Gastrocnemius medialis (tissue), 4 donors: ENCODE measurements at regions not wholly inside any gene's neighbourhood (a gene's known extent, or its start where the extent isn't known, plus 50 kb on each side); places are given as distances from the start of the nearest gene placed in this dataset.

Experiments
- ATAC-seq, 2 donors: fragments of 150-250 bp; one replicate each; pipeline ENCODE4 v1.9.1; 2016
- DNase-seq, 2 donors: peaks; one replicate each; pipeline ENCODE4 v3.0.0-alpha.2; 2019
- H3K27ac ChIP-seq, 4 donors: fragments of 200-600 bp; sonication (generic); 1 replicate in 1 of 4; 2 replicates in 3 of 4; pipeline ENCODE4 v1.5.1; 2016 to 2018; ENCODE audit warnings: mild to moderate bottlenecking in 2 of 4, moderate library complexity in 1 of 4
- H3K27me3 ChIP-seq, 3 donors: fragments of 200-600 bp; sonication (generic) in 2 of 3; 1 replicate in 1 of 3; 2 replicates in 2 of 3; pipeline versions ENCODE4 v1.5.1 to v1.6.0; 2016 to 2019; ENCODE audit warnings: mild to moderate bottlenecking in 1 of 3, moderate library complexity in 1 of 3
- H3K36me3 ChIP-seq, 2 donors: fragments of 200-600 bp; sonication (generic) in 1 of 2; one replicate each; pipeline ENCODE4 v1.5.1; 2017 to 2018
- H3K4me1 ChIP-seq, 2 donors: fragments of 200-600 bp; sonication (generic) in 1 of 2; one replicate each; pipeline ENCODE4 v1.5.1; 2016 to 2017; ENCODE audit warnings: mild to moderate bottlenecking in 2 of 2
- H3K4me3 ChIP-seq, 4 donors: fragments of 200-600 bp; sonication (generic) in 3 of 4; 1 replicate in 1 of 4; 2 replicates in 3 of 4; pipeline ENCODE4 v1.5.1; 2016 to 2019; ENCODE audit warnings: mild to moderate bottlenecking in 2 of 4
- H3K9me3 ChIP-seq, 3 donors: fragments of 200-600 bp; sonication (generic) in 2 of 3; 1 replicate in 1 of 3; 2 replicates in 2 of 3; pipeline ENCODE4 v1.5.1; 2016 to 2019
- CTCF ChIP-seq, 5 experiments: fragments of 450-650 bp in 3 of 5; fragments of 200-600 bp in 2 of 5; sonication (generic) in 2 of 5; IDR thresholded peaks in 4 of 5; conservative IDR thresholded peaks in 1 of 5; 1 replicate in 4 of 5; 2 replicates in 1 of 5; pipeline ENCODE4 v1.5.1; 2016 to 2019; ENCODE audit warnings: antibody characterized with exemption in 5 of 5, mild to moderate bottlenecking in 3 of 5, moderate library complexity in 3 of 5
- POLR2A ChIP-seq, 2 donors: fragments of 450-650 bp; IDR thresholded peaks; one replicate each; pipeline ENCODE4 v1.6.1; 2017; ENCODE audit warnings: antibody characterized with exemption in 2 of 2, mild to moderate bottlenecking in 2 of 2, moderate library complexity in 2 of 2
- in situ Hi-C, 4 donors: fragments of 200-750 bp; cut with MboI; loops; one replicate each; pipeline versions ENCODE4 v1.15.0 to v1.8.0; 2017; ENCODE audit warnings: low sequenced_read_pairs in 4 of 4
- intact Hi-C: fragments of 100-400 bp; cut with DNase I; formaldehyde crosslinking; loops from one replicate; pipeline ENCODE4 v1.15.1; 2023; ENCODE audit warnings: low total_unique reads

GRCh38 chr2:146762786-146763185 is 1082.0 kb upstream of the ACVR2A start:
- Histone ChIP-seq H3K4me1 (no peaks in the 10 kb centered on the region), H3K27ac (no peak overlapping the region), H3K9me3 (no peaks in the 10 kb centered on the region), H3K27me3 (no peaks in the 10 kb centered on the region), H3K4me3 (no peak overlapping the region), H3K36me3 (no peaks in the 10 kb centered on the region)
- in situ Hi-C loops = no loop called here
- intact Hi-C loops = no loop called here
- TF ChIP-seq POLR2A (IDR thresholded peaks at IDR 0.05) = no peak
- TF ChIP-seq CTCF (IDR thresholded peaks at IDR 0.05 in 4 of 5, conservative IDR thresholded peaks at IDR 0.05 in 1 of 5) = no peak
- DNase-seq (no peak), ATAC-seq (no peak)

- no peak for TF ChIP-seq CTCF (IDR thresholded peaks at IDR 0.05 in 4 of 5, conservative IDR thresholded peaks at IDR 0.05 in 1 of 5)
- no peak for TF ChIP-seq POLR2A (IDR thresholded peaks at IDR 0.05)
- intact Hi-C loops (no loop called here), in situ Hi-C loops (no loop called here)
- ATAC-seq (no peak), DNase-seq (no peak)
- no peaks in the 10 kb centered on the region for H3K4me1 ChIP-seq
- no peak overlapping the region for H3K4me3 ChIP-seq
- no peaks in the 10 kb centered on the region for H3K9me3 ChIP-seq
- no peaks in the 10 kb centered on the region for H3K27me3 ChIP-seq
- no peak overlapping the region for H3K27ac ChIP-seq
- no peaks in the 10 kb centered on the region for H3K36me3 ChIP-seq
Measured at GRCh38 chr2:146754606-146755005, 1090.2 kb upstream of the ACVR2A start.

GRCh38 chr2:146748046-146748445 is 1096.8 kb upstream of the ACVR2A start:
- no peak for ATAC-seq
- H3K36me3 ChIP-seq = no peaks in the 10 kb centered on the region
- no peak overlapping the region for H3K4me3 ChIP-seq
- no peak for DNase-seq
- no peaks in the 10 kb centered on the region for H3K27me3 ChIP-seq
- H3K4me1 ChIP-seq = no peaks in the 10 kb centered on the region
- intact Hi-C loops (no loop called here), in situ Hi-C loops (loop anchor here in 3 of 4 donors (10.0 to 25.0 kb wide), 2 partner anchors 1164 to 1167 kb away; no protein-coding TSS in a partner anchor)
- H3K9me3 ChIP-seq = no peaks in the 10 kb centered on the region
- H3K27ac ChIP-seq = no peak overlapping the region
- TF ChIP-seq CTCF (IDR thresholded peaks at IDR 0.05 in 4 of 5, conservative IDR thresholded peaks at IDR 0.05 in 1 of 5) = no peak
- no peak for TF ChIP-seq POLR2A (IDR thresholded peaks at IDR 0.05)

- H3K4me1 ChIP-seq = no peaks in the 10 kb centered on the region
- in situ Hi-C loops (loop anchor here in 3 of 4 donors (10.0 to 25.0 kb wide), 2 partner anchors 1171 to 1174 kb away; no protein-coding TSS in a partner anchor), intact Hi-C loops (no loop called here)
- no peaks in the 10 kb centered on the region for H3K9me3 ChIP-seq
- H3K4me3 ChIP-seq = no peak overlapping the region
- DNase-seq = no peak
- no peaks in the 10 kb centered on the region for H3K36me3 ChIP-seq
- no peak for ATAC-seq
- no peak overlapping the region for H3K27ac ChIP-seq
- TF ChIP-seq CTCF (IDR thresholded peaks at IDR 0.05 in 4 of 5, conservative IDR thresholded peaks at IDR 0.05 in 1 of 5) = no peak
- no peak for TF ChIP-seq POLR2A (IDR thresholded peaks at IDR 0.05)
- H3K27me3 ChIP-seq = no peaks in the 10 kb centered on the region
Measured at GRCh38 chr2:146741260-146741659, 1103.6 kb upstream of the ACVR2A start.

- in situ Hi-C loops (loop anchor here in 2 of 4 donors (25.0 kb wide), 1 partner anchor 1177 kb away; no protein-coding TSS in a partner anchor), intact Hi-C loops (loop anchor here (2.0 to 10.0 kb wide), 3 partner anchors 597 to 1176 kb away; no protein-coding TSS in a partner anchor)
- Histone ChIP-seq H3K36me3 (no peaks in the 10 kb centered on the region), H3K9me3 (no peaks in the 10 kb centered on the region), H3K27ac (no peak overlapping the region), H3K4me3 (no peak overlapping the region), H3K27me3 (no peaks in the 10 kb centered on the region), H3K4me1 (peaks cover 0 to 5% of the 10 kb centered on the region in 2 donors)
- DNase-seq = no peak
- ATAC-seq = no peak
- TF ChIP-seq POLR2A (IDR thresholded peaks at IDR 0.05) = no peak
- TF ChIP-seq CTCF (IDR thresholded peaks at IDR 0.05 in 4 of 5, conservative IDR thresholded peaks at IDR 0.05 in 1 of 5) = no peak
Measured at GRCh38 chr2:146734821-146735190, 1110.0 kb upstream of the ACVR2A start.
